GM12892 (cell line): ENCODE measurements at regions not wholly inside any gene's neighbourhood (a gene's known extent, or its start where the extent isn't known, plus 50 kb on each side); places are given as distances from the start of the nearest gene placed in this dataset.

ENCODE experiments used
- POLR2A ChIP-seq: IDR thresholded peaks from 2 replicates; pipeline ENCODE4 v1.6.1; 2011; ENCODE audit warnings: low read depth, low read length, control low read depth
- POLR2AphosphoS5 ChIP-seq: IDR thresholded peaks from 2 replicates; pipeline ENCODE4 v1.6.1; 2011; ENCODE audit warnings: low read depth, low read length, control low read depth
- TAF1 ChIP-seq: IDR thresholded peaks from 2 replicates; pipeline ENCODE4 v1.6.1; 2011; ENCODE audit warnings: low read depth, mild to moderate bottlenecking, control low read depth, low read length, borderline replicate concordance

- TF ChIP-seq TAF1 (no peak), POLR2A (no peak), POLR2AphosphoS5 (no peak)
Measured at GRCh38 chr14:99037777-99038430, 234.1 kb downstream of the BCL11B start.
